ENCODE measurements at regions not wholly inside any gene's neighbourhood (a gene's known extent, or its start where the extent isn't known, plus 50 kb on each side); places are given as distances from the start of the nearest gene placed in this dataset.

GRCh38 chr12:18965203-18965602 lies 164.3 kb upstream of the PLEKHA5 start:
- Histone ChIP-seq H3K9me3 (ENCODE audit: control insufficient read depth in 4 of 4, low read length in 3 of 4) (no peaks in the 10 kb centered on the region), H3K27me3 (ENCODE audit: control insufficient read depth in 4 of 4, insufficient read depth in 4 of 4, low read length in 3 of 4) (no peaks in the 10 kb centered on the region)
- TF ChIP-seq CTCF (IDR thresholded peaks at IDR 0.05; ENCODE audit: low read depth, low read length, missing input control) (no peak), RXRA (IDR thresholded peaks at IDR 0.05) (no peak), HNF4G (IDR thresholded peaks at IDR 0.05) (no peak), MAX (IDR thresholded peaks at IDR 0.05) (no peak), JUND (IDR thresholded peaks at IDR 0.05) (no peak), HNF4A (conservative IDR thresholded peaks at IDR 0.05) (no peak), NR2F2 (IDR thresholded peaks at IDR 0.05) (no peak), FOXA2 (IDR thresholded peaks at IDR 0.05) (no peak)

GRCh38 chr12:18966954-18967353 lies 162.6 kb upstream of the PLEKHA5 start:
- no peaks in the 10 kb centered on the region for H3K36me3 ChIP-seq (ENCODE audit: control insufficient read depth in 4 of 4, insufficient read depth in 3 of 4, low read depth in 1 of 4, low read length in 3 of 4)
- no peak overlapping the region for H3K27ac ChIP-seq (ENCODE audit: low read depth in 1 of 2, low read length in 2 of 2)
- no peak overlapping the region for H3K4me3 ChIP-seq (ENCODE audit: low read depth in 1 of 3, low read length in 3 of 3)
- no peaks in the 10 kb centered on the region for H3K9me3 ChIP-seq (ENCODE audit: control insufficient read depth in 4 of 4, low read length in 3 of 4)
- H3K9ac ChIP-seq (ENCODE audit: low read depth in 1 of 2, low read length in 2 of 2) = no peak overlapping the region
- DNase-seq (ENCODE audit: low spot score) = no peak
- peaks cover 0 to 2% (median 0%) of the 10 kb centered on the region in 4 donors for H3K4me1 ChIP-seq (ENCODE audit: control insufficient read depth in 4 of 4, insufficient read depth in 4 of 4, low read length in 3 of 4)
- WGBS = 94% methylated on average over 3 of the region's 3 CpGs
- H3K27me3 ChIP-seq (ENCODE audit: control insufficient read depth in 4 of 4, insufficient read depth in 4 of 4, low read length in 3 of 4) = no peaks in the 10 kb centered on the region
- TF ChIP-seq RXRA (IDR thresholded peaks at IDR 0.05) (no peak), TAF1 (conservative IDR thresholded peaks at IDR 0.05) (no peak), JUND (IDR thresholded peaks at IDR 0.05) (no peak), MAX (IDR thresholded peaks at IDR 0.05) (no peak), SP1 (IDR thresholded peaks at IDR 0.05) (no peak), GABPA (IDR thresholded peaks at IDR 0.05 in 1 of 2, conservative IDR thresholded peaks at IDR 0.05 in 1 of 2) (no peak), REST (IDR thresholded peaks at IDR 0.05) (no peak), HNF4A (conservative IDR thresholded peaks at IDR 0.05) (no peak), ZBTB33 (IDR thresholded peaks at IDR 0.05) (no peak), CTCF (IDR thresholded peaks at IDR 0.05; ENCODE audit: low read depth, low read length, missing input control) (no peak), EGR1 (IDR thresholded peaks at IDR 0.05; ENCODE audit: low read depth in 2 of 2) (no peak)

More at GRCh38 chr12:18965203-18965602, 164.3 kb upstream of the PLEKHA5 start:
- Histone ChIP-seq H3K4me3 (ENCODE audit: low read depth in 1 of 3, low read length in 3 of 3) (no peak overlapping the region), H3K27ac (ENCODE audit: low read depth in 1 of 2, low read length in 2 of 2) (no peak overlapping the region), H3K36me3 (ENCODE audit: control insufficient read depth in 4 of 4, insufficient read depth in 3 of 4, low read depth in 1 of 4, low read length in 3 of 4) (no peaks in the 10 kb centered on the region), H3K9ac (ENCODE audit: low read depth in 1 of 2, low read length in 2 of 2) (no peak overlapping the region), H3K4me1 (ENCODE audit: control insufficient read depth in 4 of 4, insufficient read depth in 4 of 4, low read length in 3 of 4) (peaks cover 0 to 2% (median 0%) of the 10 kb centered on the region in 4 donors)
- no peak for DNase-seq (ENCODE audit: low spot score)
- WGBS = 91% methylated on average over 2 of the region's 2 CpGs

Data from liver (tissue), 8 donors.